ENCODE measurements at regions not wholly inside any gene's neighbourhood (a gene's known extent, or its start where the extent isn't known, plus 50 kb on each side); places are given as distances from the start of the nearest gene placed in this dataset.

GRCh38 chr11:64451856-64452255 lies 92.9 kb downstream of the RPS6KA4 start:
- peaks cover 27% of the 10 kb centered on the region for H3K27me3 Mint-ChIP-seq (ENCODE audit: low read depth)
- no peak overlapping the region for H3K4me3 Mint-ChIP-seq
- no peak for TF ChIP-seq CTCF (conservative IDR thresholded peaks at IDR 0.05)
- peaks cover 18% of the 10 kb centered on the region for H3K4me1 Mint-ChIP-seq
- no peaks in the 10 kb centered on the region for H3K36me3 Mint-ChIP-seq (ENCODE audit: low read depth)
- no peaks in the 10 kb centered on the region for H3K9me3 Mint-ChIP-seq
- DNase-seq (ENCODE audit: low read depth, low spot score), result no peak
- H3K27ac Mint-ChIP-seq (ENCODE audit: unreplicated experiment), result no peak overlapping the region

- H3K36me3 Mint-ChIP-seq (ENCODE audit: low read depth), result no peaks in the 10 kb centered on the region
- peaks cover 12% of the 10 kb centered on the region for H3K27me3 Mint-ChIP-seq (ENCODE audit: low read depth)
- TF ChIP-seq CTCF (conservative IDR thresholded peaks at IDR 0.05), result no peak
- H3K4me3 Mint-ChIP-seq, result no peak overlapping the region
- H3K9me3 Mint-ChIP-seq, result no peaks in the 10 kb centered on the region
- no peak for DNase-seq (ENCODE audit: low read depth, low spot score)
- no peak overlapping the region for H3K27ac Mint-ChIP-seq (ENCODE audit: unreplicated experiment)
- H3K4me1 Mint-ChIP-seq, result peaks cover 16% of the 10 kb centered on the region
Measured at GRCh38 chr11:64453466-64453865, 94.5 kb downstream of the RPS6KA4 start.

- no peak for TF ChIP-seq CTCF (conservative IDR thresholded peaks at IDR 0.05)
- Mint-ChIP-seq H3K9me3 (no peaks in the 10 kb centered on the region), H3K4me1 (peaks cover 10% of the 10 kb centered on the region), H3K27ac (ENCODE audit: unreplicated experiment) (no peak overlapping the region), H3K27me3 (ENCODE audit: low read depth) (no peaks in the 10 kb centered on the region), H3K4me3 (no peak overlapping the region), H3K36me3 (ENCODE audit: low read depth) (no peaks in the 10 kb centered on the region)
- DNase-seq (ENCODE audit: low read depth, low spot score), result no peak
Measured at GRCh38 chr11:64455456-64456261, 96.7 kb downstream of the RPS6KA4 start.

GRCh38 chr11:64456509-64457320 lies 97.8 kb downstream of the RPS6KA4 start:
- Mint-ChIP-seq H3K4me3 (no peak overlapping the region), H3K4me1 (peaks cover 10% of the 10 kb centered on the region), H3K9me3 (no peaks in the 10 kb centered on the region), H3K27ac (ENCODE audit: unreplicated experiment) (no peak overlapping the region), H3K27me3 (ENCODE audit: low read depth) (no peaks in the 10 kb centered on the region), H3K36me3 (ENCODE audit: low read depth) (no peaks in the 10 kb centered on the region)
- DNase-seq (ENCODE audit: low read depth, low spot score), result no peak
- TF ChIP-seq CTCF (conservative IDR thresholded peaks at IDR 0.05), result no peak

- TF ChIP-seq CTCF (conservative IDR thresholded peaks at IDR 0.05), result no peak
- H3K4me3 Mint-ChIP-seq, result no peak overlapping the region
- no peaks in the 10 kb centered on the region for H3K36me3 Mint-ChIP-seq (ENCODE audit: low read depth)
- H3K4me1 Mint-ChIP-seq, result peaks cover 10% of the 10 kb centered on the region
- no peaks in the 10 kb centered on the region for H3K9me3 Mint-ChIP-seq
- H3K27me3 Mint-ChIP-seq (ENCODE audit: low read depth), result no peaks in the 10 kb centered on the region
- no peak overlapping the region for H3K27ac Mint-ChIP-seq (ENCODE audit: unreplicated experiment)
- no peak for DNase-seq (ENCODE audit: low read depth, low spot score)
Measured at GRCh38 chr11:64457416-64458010, 98.2 kb upstream of the SLC22A11 start.
